EH (cell line): ENCODE measurements at regions not wholly inside any gene's neighbourhood (a gene's known extent, or its start where the extent isn't known, plus 50 kb on each side); places are given as distances from the start of the nearest gene placed in this dataset.

Experiments used
- DNase-seq: peaks from one replicate; pipeline ENCODE4 v3.0.0-alpha.2; 2015; ENCODE audit warnings: low read depth

DNA sequence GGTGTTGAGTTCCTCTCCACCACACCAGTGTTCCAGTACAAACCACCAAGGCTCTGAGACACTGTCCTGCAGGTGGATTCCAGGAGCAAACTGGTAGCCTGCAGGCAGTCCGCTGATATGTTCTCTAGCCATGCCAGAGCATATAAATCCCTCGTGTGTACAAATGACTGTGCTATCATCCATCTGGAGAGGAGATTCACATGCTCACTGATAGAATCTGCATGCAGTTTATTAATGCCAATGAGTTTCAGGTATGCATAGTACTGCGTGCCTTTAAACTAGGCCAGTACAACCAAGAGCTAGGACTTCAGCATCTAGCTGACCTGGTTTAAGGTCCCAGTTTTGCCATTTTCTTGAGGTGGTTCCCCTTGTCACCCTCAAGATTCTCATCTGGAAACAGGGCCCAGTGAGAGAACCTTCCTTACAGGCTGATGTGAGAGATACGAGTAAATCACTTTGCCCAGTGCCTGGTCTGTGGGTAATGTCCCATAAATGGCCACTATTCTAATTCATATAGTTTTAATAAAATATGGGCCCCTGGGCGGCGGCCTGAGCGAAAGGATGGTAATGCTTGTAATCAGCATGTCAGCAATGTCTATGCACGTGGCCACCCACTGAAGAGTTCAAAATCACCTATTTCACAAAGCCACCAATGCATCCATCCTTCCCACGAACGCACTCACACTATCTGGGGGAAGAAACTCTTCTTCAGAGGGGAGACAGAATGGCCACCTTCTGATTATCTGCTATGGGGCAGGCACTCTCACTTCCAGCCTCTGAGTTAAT is 268.0 kb upstream of the ZMIZ1 start:
- DNase-seq: no peak

DNA sequence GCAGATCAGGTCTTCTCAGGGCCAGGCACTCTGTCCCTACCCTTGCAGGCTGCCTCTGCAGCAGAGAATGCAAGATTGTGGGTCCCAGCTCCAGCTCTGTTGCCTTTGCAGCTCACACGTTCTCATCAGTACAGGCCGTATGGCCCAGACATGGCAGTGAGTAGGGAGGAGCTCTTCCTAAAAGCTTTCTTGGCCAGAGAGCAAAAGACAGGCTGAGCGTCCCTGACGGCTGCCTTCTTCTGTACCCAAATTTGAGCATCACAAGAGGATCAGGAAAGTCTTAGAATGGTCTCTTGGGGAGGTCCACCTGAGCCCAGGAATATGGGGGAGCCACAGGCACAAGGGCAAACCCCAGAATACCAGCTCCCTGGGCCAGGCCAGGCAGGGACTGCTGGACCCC is 266.3 kb upstream of the ZMIZ1 start:
- DNase-seq: peak; percentile 21

DNA sequence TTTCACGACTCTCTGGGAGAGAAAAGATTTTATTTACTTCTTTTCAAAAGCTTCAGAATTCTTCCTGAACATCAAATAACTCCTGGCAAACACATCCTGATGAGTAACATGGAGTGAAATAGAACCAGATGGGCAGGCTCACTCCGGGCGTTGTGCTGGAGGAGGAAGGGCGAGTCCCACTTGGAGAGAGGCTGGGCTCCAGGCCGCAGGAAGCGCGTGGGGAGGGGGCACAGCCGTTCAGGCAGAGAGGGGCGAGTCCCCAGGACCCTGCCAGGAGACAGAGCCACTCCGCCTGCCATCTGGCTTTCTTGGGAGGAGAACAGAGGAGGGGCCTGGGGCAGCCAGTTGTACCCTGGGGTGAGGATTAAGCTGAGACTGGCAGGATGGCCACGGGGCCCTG is 265.9 kb upstream of the ZMIZ1 start:
- peak; percentile 84 for DNase-seq

DNA sequence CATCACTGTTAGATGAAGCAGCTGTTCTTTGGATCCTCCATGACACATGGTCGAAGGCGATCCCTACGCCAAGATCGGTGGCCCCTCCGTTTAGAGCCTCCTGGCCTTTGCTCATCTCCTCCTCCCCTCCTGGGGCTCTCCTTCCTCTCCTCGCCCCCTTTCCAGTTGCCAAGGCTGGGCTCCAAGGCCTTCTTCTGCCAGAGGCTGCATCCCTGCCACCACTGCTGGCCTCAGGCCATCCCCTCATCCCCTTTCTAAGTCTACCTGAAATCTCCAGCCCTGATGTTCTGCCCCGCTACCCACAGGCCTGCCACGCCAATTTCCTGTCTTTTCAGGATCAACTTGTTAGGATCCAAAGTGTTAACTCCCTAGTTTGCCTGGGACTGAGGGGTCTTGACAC is 265.1 kb upstream of the ZMIZ1 start:
- DNase-seq: no peak

DNA sequence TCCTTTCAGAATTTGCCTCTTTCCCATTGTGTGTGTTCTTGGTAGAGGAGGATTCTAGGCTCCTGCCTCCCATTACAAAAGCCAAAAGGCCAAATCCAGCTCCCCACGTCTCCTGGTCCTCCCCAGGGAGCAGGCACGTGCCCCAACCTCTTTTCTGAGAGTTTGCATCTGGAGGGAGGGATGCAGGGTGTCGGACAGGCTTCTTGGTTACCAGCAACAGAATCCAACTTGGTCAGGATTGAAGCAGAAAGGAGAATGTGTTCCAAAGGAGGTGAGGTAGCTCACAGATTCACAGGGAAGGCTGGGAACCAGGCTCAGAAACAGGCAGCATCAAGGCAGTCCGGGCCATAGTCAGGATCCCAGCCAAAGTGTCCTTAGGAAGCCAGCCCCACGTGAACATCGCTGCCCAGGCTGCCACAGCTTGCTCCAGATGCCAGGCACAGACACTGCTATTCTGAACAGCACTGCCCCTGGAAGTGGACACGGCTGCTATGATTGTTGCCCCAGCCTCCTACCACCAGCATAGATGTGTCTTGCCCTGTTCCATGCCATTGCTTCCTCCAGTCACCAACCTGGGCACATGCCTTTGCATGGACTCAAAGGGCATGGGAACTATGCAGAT is 264.2 kb upstream of the ZMIZ1 start:
- DNase-seq: peak; percentile 22

DNA sequence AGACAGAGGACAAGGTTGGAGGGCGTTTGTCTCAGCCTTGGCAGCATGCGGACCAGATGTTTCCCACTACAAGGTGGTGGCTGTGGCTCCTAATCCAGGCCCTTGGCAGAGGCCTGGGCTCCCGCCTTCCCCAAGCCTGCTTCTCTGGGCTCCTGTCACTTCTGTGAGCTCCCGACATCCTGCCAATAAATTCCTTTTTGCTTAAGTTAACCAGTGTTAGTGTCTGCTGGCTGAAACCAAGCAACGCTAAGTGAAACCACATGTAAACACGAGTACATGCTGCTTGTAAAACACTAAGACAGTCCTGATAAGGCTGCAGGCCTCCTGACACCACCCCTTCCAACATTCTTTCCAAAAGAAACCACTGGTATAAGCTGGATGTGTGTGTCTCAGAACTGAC is 263.6 kb upstream of the ZMIZ1 start:
- DNase-seq: peak; percentile 100

DNA sequence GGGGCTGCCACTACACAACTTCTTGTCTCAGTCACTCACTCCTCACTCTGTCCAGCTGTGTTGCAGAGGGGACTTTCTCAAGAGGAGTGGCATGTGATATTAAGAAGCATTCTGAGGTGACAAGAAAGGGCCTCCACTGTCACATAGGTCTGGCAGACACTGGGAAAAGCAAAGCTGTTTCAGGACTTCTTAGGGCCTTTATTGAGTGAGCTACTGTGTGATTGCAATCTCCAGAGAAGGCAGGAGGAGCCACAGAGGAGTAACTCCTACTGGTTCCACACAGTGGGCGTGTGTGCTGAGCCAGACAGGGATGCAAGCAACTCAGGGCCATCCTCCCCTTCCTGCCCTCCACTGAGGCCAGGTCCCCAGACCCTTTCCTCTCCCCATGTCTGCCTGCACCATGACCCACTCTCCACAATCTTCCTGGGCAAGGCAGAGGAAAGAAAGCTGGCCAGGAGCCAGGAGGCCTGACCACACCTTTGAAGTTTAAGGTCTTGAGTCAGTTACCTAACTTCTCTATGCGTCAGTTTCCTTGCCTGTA is 262.0 kb upstream of the ZMIZ1 start:
- peak; percentile 44 for DNase-seq

DNA sequence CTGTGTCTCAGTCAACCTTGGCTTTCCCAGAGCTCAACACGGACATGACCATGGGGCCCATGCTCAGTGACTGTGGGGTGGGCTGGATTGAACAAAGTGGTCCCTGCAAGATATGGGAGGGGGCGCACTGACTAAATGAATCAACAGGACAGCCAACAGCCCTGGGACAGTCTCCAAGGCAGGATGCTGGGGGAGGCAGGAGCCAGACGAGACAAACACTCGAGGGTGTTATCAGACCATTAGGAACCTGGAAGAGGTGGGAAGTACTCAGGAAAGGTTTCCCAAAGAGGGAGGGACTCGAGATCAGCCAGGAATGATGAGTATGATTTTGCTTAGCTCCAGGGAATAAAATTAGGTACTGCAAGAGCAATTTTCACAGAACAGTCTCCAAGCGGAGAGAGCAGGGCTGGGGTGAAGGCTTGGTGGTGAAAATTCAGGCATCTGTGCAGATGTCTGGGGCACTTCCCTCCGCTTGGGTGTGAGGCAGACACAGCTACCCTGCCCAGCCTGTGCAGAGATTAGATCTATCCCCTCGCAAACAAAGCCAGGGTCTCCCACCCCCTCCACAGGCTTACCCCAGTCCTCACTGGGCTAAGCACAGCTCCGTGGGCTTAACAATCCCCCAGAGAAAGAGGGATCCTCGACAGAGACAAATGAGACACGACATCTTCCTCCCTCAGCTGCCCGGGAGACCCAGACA is 261.1 kb upstream of the ZMIZ1 start:
- DNase-seq: no peak

DNA sequence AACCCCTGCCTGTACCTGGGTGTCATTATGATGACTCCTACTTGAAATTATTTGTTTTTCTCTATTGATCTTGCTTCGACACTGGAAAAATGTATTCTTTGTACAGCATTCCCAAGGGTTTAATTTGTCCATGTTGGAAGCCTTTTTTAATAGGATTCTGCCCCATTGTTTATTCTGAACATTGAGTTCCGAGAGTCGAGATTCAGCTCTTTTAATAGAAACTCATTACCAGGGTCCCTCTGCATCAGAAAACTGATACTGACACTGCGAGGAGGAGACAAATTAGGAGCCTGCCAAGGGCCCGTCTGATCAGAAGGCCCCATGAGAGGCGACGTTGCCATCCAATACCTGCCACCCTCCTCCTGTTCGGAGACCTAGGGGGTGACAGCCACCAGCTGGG is 260.5 kb upstream of the ZMIZ1 start:
- DNase-seq: no peak

DNA sequence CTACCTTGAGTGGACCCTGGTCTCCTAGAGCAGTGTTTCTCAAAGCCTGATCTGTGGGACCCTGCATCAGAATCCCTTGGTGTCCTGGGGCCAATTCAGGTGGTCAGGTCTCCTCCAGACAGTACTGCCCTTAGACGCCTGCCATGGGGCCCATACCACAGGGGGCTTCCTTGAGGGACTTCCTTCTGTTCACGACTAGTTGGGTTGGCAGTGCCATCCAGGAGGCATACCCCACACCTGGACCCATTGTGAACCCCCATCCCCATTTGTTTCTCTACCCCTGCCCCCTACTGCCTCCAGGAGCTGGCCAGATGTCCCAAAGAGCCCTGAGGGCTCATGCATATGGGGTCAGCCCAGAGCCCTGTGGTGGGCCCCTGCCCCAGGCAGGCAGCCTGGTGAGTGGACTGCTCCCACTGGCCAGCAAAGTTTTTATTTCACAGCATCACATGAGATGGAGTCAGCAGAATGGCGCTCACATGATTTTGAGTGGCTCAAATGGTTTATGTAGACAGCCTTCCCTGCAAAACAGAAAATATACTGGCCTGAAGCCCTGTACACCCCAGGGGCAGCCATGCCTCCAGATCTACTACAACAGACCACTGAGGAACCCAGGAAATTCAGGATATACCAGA is 259.9 kb upstream of the ZMIZ1 start:
- no peak for DNase-seq

DNA sequence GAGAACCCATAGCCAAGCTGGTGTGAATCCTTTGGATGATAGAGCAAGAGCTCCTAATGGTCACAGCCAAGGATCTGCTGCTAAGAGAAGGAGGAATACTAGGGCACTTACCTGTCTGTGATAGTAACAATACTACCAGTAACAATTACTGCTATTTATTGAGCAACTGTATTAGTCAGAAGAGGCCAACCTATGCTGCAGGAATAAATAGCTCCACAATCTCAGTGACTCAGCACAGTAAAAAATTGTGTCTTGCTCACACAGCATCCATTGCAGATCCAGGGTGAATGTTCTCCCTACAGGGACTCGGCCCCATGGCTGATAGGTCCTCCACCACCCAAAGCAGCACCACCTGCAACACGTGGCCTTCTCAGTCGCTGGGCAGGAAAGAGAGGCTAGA is 257.6 kb upstream of the ZMIZ1 start:
- no peak for DNase-seq

DNA sequence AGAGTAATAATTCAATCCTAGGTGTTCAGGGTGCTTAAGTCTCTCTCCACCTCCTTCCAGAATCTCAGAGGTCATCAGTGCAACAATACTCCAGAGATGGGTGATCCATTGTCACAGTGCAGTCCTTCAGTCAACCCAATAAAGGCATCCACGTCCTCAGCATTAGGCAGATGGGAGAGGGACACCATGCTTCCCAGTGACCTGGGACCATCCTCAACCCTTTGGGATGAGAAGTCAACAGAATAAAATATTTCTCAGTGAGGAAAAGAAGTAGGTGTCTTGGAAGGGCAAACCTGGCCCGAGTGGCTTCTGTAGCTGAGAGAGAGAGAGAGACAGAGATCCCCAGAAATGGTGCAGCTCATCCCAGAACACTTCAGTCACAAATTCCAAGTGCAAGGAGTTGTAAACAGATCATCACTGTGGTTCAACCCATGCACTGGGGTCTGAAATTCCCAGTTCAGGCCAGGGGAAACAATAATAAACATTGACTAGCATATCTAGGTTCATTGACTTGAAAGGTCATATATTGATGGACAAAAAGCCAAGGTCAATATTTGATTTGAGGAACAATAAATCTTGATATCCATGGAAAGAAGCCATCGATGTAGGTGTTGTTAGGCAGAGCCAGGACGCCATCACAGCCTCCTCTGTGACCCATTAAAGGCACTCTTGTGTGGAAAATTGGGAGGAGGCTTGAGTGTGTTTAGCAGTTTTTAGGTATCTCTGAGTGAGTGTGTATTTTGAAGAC is 256.0 kb upstream of the ZMIZ1 start:
- DNase-seq: no peak

DNA sequence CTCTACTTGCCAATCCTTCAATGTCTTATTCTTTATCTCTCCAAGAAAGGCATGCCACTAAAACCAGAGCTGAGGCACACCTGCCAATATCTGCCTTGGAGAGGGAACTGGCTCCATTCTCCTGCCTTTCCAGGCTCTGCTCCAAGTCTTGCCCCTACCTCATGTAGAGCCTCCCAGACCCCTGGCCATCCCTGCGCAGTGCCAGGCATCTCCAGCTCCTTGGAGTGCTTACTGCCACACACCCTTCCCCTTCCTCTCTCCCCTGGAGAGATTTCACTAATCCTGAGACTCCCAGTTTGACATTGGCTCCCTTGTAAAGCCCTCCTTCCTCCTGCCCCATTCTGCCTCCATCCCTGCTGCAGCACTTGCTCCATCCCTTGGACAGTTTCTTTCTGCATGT is 255.2 kb upstream of the ZMIZ1 start:
- DNase-seq: no peak

DNA sequence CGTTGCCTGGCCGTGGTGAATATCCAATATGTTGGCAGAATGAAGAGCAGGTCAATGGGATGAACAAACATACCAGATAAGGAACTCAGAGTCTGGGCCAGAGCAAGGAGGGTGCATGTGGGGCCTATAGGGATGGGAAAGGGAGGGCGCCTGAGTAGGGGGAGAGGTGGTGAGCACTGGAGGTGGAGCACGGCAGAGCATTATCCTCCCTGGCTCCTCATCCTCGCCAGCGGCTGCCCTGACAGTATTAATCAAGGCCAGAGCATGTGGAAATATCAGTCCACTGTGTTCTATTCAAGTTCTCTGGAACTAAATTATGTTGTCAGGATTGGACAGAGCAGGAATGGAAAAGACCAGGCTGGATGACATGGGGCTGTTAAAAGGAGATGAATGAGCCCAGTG is 254.8 kb upstream of the ZMIZ1 start:
- no peak for DNase-seq

DNA sequence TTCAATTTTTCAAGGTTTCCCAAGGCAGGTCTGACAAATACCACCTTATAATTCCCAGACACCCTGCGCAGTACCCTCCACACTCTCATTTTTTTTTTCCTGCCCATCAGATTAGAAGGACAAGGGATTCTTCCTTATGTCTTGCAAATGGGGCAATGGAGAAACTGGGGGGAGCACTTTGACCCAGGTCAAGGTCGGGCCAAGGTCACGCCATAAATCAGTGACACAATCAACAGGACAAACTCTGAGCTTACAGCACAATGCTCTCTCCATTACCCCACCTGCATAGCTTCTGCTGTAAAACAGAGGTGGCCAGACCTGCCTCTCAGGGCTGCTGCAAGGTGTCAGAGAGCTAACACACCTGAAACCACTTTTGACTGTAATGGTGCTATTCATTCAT is 254.4 kb upstream of the ZMIZ1 start:
- no peak for DNase-seq

DNA sequence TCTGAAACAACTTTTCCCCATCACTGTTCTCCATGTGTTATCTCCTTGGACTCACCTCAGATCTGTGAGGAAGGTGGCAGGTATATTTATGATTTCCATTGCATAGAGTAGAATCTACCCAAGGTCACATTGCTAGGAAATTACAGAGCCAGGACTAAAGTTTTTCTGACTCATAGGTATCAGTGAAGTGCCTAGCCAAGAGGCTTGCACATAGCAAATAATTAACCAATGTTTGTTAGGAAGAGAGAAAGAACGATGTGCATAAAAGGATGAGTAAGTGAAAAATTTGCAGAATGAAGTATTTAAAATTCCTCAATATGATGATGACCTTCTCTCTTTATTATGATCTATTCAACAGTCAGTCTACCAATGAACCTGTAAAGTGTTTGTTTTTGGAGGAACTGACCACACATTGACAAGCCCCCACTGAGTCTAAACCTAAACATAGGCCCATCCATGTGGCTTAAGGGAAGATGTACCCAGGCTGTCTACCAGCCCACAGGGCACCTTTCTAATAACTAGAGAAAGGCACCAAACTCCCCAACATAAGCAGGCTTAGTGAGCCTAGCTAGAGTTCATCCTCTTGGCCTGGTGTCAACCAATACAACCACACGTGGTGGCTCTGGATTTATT is 252.9 kb upstream of the ZMIZ1 start:
- no peak for DNase-seq

DNA sequence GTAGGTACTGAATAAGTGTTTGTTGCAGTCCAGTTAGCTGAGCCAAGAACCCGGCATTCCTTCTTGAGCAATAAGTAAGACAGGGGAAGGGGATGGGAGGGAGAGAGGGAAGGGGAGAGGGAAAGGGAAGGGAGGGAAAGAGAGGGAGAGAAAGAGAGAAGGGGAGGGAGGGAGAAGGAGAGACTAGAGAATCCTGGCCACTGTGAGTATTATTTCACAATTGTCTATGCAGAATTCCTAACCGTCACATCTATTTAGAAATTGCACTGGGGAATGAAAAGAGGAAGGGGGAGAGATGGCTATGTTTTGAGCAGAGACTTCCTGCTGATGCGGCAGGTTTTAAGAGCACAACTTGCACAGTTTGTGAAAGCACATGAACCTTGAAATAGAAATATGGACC is 251.4 kb upstream of the ZMIZ1 start:
- no peak for DNase-seq

DNA sequence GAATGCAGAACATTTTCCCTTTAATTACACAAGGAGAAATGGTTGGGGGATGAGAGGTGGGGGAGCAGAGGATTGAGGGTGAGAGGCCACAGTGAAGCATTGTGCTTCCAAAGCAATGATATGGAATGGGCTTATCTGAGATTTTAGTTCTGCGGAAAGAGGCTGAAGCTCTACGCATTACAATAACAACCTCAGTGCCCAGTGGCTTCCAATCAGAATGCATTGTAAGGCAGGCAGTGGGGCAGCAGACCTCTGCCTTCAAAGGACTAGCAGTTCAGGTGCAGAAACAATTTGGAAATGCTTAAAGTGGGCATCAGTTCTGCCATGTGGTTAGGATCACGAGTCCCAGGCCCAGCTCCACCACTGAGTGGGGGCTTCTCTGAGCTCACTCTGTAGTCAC is 251.0 kb upstream of the ZMIZ1 start:
- no peak for DNase-seq

DNA sequence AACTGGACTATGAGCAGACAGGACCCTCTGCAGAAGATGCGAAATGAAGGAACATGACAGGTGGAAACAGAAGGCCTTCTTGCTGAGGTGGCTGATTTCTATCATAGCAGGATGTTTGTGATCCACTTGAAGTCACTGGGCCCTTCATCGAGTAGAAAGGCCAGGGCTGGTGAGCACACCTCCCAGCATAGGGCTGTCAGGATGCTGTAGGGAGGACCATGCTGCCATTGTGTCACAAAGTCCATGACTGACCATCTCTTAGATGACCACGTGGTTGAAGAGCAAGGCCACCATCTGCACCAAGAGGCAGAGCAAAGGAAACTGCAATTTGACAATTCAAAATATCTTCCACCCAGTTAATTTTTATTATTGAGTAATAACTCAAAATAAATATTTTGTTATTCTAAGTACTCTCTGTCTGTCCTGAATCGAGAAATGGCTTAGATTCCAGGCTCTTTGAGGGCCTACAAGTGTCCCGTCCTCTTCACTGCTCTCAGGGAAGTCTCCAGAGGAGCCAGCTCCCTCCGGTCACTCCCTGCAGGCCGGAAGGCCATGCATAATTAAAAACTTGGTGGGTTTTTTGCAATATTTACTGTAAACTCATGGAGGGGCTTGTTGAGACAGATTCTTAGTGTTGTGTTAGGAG is 249.3 kb upstream of the ZMIZ1 start:
- no peak for DNase-seq

DNA sequence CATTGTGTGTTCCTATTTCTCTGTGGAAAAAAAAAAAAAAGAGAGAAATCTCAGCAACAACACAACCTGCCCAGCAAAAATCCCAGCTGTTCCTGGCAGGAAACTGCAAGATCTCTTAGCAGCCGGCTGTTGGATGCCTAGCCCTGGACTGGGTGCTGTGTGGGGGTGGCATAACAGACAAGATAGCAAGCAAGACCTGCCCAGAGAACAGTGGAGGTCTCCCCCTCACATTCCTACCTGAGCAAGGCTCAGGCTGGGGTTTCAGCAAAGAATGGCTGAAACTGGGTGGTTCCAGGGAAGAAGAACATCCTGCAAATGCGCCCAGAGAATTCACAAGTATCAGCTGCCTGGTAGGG is 248.8 kb upstream of the ZMIZ1 start:
- no peak for DNase-seq

DNA sequence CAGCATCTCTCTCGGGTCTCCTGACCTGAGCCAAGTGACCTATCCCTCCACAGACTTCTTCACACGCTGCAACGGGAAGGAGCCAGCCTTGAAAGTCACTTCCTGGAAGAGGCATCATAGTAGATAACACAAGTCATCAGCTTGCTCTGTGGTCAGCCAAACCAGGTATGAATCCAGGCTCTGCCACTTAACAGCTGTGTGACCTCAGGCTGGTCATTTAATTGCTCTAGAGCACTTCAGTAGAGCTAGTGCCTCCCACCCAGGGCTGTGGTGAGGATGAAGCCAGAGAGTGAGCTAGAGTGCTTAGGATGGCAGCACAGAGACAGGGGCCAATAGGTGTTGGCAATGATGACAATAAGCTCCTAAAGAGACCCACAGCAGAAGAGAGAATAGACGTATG is 247.7 kb upstream of the ZMIZ1 start:
- no peak for DNase-seq
